VCaP (cell line): ENCODE measurements at regions not wholly inside any gene's neighbourhood (a gene's known extent, or its start where the extent isn't known, plus 50 kb on each side); places are given as distances from the start of the nearest gene placed in this dataset.
"Not testable (repeated sequence)": the region's sequence is repeated elsewhere in the genome, so short reads cannot be mapped to it uniquely, and the experiment has no call there.

Experiments used
- H3K27ac ChIP-seq: fragments of 450-650 bp; 2 replicates; pipeline ENCODE4 v1.5.1; 2017
- CTCF ChIP-seq: fragments of 450-650 bp; conservative IDR thresholded peaks from 2 replicates; pipeline ENCODE4 v1.5.1; 2017; ENCODE audit warnings: mild to moderate bottlenecking, moderate library complexity

DNA sequence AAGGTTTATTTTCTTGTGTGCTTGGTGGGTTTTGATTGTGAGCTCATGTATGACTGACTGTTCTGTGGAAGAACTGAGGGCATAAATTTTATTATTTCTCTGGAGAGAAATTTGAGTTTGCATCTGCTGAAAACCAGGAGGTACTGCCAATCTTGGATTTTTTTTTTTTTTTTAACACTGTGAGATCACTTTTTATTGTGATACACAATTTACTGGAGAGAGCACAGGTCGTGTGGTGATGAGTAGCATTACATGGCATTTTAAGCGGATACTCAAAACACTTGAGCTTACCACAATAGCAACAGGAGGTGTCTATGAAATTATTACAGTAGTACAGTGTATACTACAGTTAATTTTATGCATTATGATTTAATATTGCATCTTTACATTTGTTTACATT, 237.4 kb downstream of the MFSD1 start:
- no peak for TF ChIP-seq CTCF
- no peak overlapping the region for H3K27ac ChIP-seq

DNA sequence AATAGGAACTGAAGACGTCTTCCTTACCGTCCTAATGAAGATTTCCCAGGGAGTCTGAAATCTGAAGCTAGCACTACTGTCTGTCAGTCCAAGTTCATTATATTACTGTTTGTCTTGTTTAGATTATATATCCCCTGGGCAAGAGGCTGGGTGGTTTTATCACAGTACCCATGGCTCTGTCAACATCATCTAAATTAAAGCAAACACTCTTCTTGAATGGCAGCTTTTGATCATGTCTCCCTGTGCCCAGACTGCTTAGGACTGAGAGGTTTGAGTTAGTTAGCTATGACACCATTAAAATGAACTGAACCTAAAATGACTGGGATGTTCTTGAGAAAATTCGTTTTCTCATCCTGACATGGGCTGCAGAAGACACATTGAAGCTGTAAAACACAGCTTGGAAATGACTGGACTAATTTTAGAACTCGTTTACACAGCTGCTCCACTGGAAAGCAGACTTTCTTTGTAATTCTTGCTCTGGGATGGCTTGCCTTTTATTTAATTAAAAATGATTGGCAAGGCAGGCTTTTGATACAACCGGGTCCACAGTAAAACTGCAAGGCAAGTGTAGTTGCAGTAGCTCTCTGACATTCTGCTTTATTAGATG, 243.5 kb downstream of the MFSD1 start:
- no peak for TF ChIP-seq CTCF
- no peak overlapping the region for H3K27ac ChIP-seq

DNA sequence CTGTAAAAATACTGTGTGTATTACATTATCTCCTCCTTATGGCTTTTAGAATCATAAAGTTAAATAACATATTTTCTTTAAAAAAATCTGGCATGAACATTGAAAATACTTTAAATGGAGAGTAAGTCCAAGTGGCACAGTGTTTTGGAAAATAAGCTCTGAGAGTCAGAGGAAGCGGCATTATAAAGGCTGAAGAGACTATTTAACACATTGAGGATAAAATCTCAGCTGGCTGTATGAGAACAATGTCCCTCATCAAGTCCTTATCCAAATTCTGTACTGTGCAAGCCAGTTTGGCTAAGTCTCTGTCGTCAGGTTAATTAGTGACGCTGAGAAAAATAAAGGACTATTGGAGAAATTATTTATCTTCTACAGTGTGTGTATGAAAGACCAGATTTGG, 245.5 kb downstream of the MFSD1 start:
- TF ChIP-seq CTCF: no peak
- H3K27ac ChIP-seq: no peak overlapping the region

- not testable (repeated sequence) for H3K27ac ChIP-seq
Measured at GRCh38 chr3:159052494-159052893, 250.6 kb downstream of the MFSD1 start.

DNA sequence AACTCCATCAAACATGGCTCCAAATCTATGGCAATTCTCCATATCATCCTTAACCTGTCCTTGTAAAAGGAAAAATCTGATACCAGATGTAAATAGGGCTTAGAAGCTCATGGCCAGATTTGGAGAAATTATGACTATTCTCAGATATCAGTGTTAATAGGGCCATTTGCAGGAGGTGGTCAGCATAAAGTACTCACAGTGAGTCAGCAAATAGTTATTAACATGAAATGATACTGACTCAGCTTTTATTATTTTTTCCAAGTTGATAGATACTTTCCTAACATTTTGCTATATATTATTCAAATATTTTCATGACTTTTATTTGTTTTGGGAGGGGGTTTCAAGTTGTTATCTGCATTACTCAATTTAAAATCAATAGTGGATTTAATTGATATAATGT, 255.8 kb downstream of the MFSD1 start:
- no peak for TF ChIP-seq CTCF

DNA sequence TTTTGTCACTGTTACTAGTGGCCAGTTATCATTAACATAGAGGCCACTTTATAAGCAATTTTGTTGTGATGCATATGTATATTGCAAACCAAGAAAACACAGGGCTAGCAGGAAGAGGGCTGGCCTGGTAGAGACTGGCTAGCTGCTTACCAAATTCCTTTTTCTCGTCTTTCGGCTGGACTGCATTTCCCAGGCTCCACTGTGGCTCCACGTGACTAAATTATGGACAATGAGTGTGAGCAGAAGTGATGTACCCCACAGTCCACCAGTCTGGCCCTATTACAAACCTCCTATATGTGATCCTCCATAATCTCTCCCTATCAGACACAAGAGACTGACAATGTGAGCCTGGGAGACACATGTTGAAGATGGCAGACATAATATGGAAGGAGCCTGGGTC, 257.0 kb downstream of the MFSD1 start:
- TF ChIP-seq CTCF: no peak

More for the DNA sequence above, 255.8 kb downstream of the MFSD1 start:
- H3K27ac ChIP-seq: no peak overlapping the region

GRCh38 chr3:159059395-159059794, 257.5 kb downstream of the MFSD1 start:
- no peak for TF ChIP-seq CTCF
- H3K27ac ChIP-seq: no peak overlapping the region

More for the DNA sequence above, 257.0 kb downstream of the MFSD1 start:
- H3K27ac ChIP-seq: no peak overlapping the region

- no peak overlapping the region for H3K27ac ChIP-seq
- no peak for TF ChIP-seq CTCF
Measured at GRCh38 chr3:159062734-159063410, 261.0 kb downstream of the MFSD1 start.
